H9 (cell line): ENCODE measurements at regions not wholly inside any gene's neighbourhood (a gene's known extent, or its start where the extent isn't known, plus 50 kb on each side); places are given as distances from the start of the nearest gene placed in this dataset.

Experiments used
- DNase-seq: peaks from one replicate; pipeline ENCODE4 v3.0.0-alpha.2; 2017
- H2AFZ ChIP-seq: one replicate; pipeline ENCODE4 v1.6.1; 2013; ENCODE audit warnings: mild to moderate bottlenecking, low read length, control low read depth, moderate library complexity
- H2AK5ac ChIP-seq: 2 replicates; pipeline ENCODE4 v1.6.1; 2013; ENCODE audit warnings: low read length, control low read depth, mixed read lengths; ENCODE audit not compliant: insufficient read length
- H2BK120ac ChIP-seq: one replicate; pipeline ENCODE4 v1.6.1; 2013; ENCODE audit warnings: low read depth, mild to moderate bottlenecking, low read length, control low read depth, inconsistent platforms; ENCODE audit not compliant: poor library complexity, severe bottlenecking
- H2BK12ac ChIP-seq: 2 replicates; pipeline ENCODE4 v1.6.1; 2013; ENCODE audit warnings: low read length, control low read depth, mixed read lengths, low read depth; ENCODE audit not compliant: insufficient read length
- H2BK15ac ChIP-seq: 2 replicates; pipeline ENCODE4 v1.6.1; 2013; ENCODE audit warnings: low read depth, low read length, control low read depth
- H2BK20ac ChIP-seq: one replicate; pipeline ENCODE4 v1.6.1; 2013; ENCODE audit warnings: low read depth, mild to moderate bottlenecking, low read length, control low read depth, inconsistent platforms; ENCODE audit not compliant: poor library complexity, severe bottlenecking
- H2BK5ac ChIP-seq: 2 replicates; pipeline ENCODE4 v1.6.1; 2013; ENCODE audit warnings: low read length, control low read depth, mixed read lengths; ENCODE audit not compliant: insufficient read length
- H3K14ac ChIP-seq: 2 replicates; pipeline ENCODE4 v1.6.1; 2013; ENCODE audit warnings: low read length, control low read depth; ENCODE audit not compliant: insufficient read depth
- H3K18ac ChIP-seq: 2 replicates; pipeline ENCODE4 v1.6.1; 2013; ENCODE audit warnings: low read depth, mild to moderate bottlenecking, mixed read lengths, low read length, control low read depth; ENCODE audit not compliant: insufficient read length
- H3K23ac ChIP-seq: 2 replicates; pipeline ENCODE4 v1.6.1; 2013; ENCODE audit warnings: low read length, control low read depth, mixed read lengths, low read depth; ENCODE audit not compliant: insufficient read length
- H3K23me2 ChIP-seq: 2 replicates; pipeline ENCODE4 v1.6.1; 2013; ENCODE audit warnings: low read depth, mild to moderate bottlenecking, mixed read lengths, low read length, control low read depth; ENCODE audit not compliant: insufficient read length, poor library complexity, severe bottlenecking
- H3K27ac ChIP-seq: 2 replicates; pipeline ENCODE4 v1.5.1; 2013; ENCODE audit warnings: low read length, control low read depth, mixed read lengths, low read depth; ENCODE audit not compliant: insufficient read length
- H3K27me3 ChIP-seq: 2 replicates; pipeline ENCODE4 v1.6.1; 2013; ENCODE audit warnings: low read length, control low read depth, inconsistent platforms; ENCODE audit not compliant: insufficient read depth
- H3K4ac ChIP-seq: 2 replicates; pipeline ENCODE4 v1.6.1; 2013; ENCODE audit warnings: low read depth, mild to moderate bottlenecking, control low read depth, inconsistent platforms, low read length, moderate library complexity
- H3K4me1 ChIP-seq: 2 replicates; pipeline ENCODE4 v1.6.1; 2013; ENCODE audit warnings: low read length, control low read depth, inconsistent platforms; ENCODE audit not compliant: insufficient read depth
- H3K4me2 ChIP-seq: 2 replicates; pipeline ENCODE4 v1.6.1; 2013; ENCODE audit warnings: low read length, control low read depth, mixed read lengths; ENCODE audit not compliant: insufficient read length, insufficient read depth
- H3K56ac ChIP-seq: 2 replicates; pipeline ENCODE4 v1.6.1; 2013; ENCODE audit warnings: low read depth, mild to moderate bottlenecking, mixed read lengths, low read length, control low read depth; ENCODE audit not compliant: insufficient read length
- H3K79me1 ChIP-seq: 2 replicates; pipeline ENCODE4 v1.6.1; 2013; ENCODE audit warnings: low read depth, mild to moderate bottlenecking, moderate library complexity, low read length, control low read depth, inconsistent platforms; ENCODE audit not compliant: insufficient read depth, poor library complexity, severe bottlenecking
- H3K79me2 ChIP-seq: 2 replicates; pipeline ENCODE4 v1.6.1; 2013; ENCODE audit warnings: low read length, control low read depth, inconsistent platforms; ENCODE audit not compliant: insufficient read depth
- H3K9ac ChIP-seq: 2 replicates; pipeline ENCODE4 v1.6.1; 2013; ENCODE audit warnings: low read length, control low read depth, mixed read lengths; ENCODE audit not compliant: insufficient read length; ENCODE audit errors: extremely low read depth
- H3K9me3 ChIP-seq: one replicate; pipeline ENCODE4 v1.6.1; 2013; ENCODE audit warnings: low read depth, low read length, inconsistent platforms; ENCODE audit not compliant: control insufficient read depth
- H3T11ph ChIP-seq: one replicate; pipeline ENCODE4 v1.6.1; 2013; ENCODE audit warnings: mild to moderate bottlenecking, low read length, control low read depth, inconsistent platforms
- H4K20me1 ChIP-seq: one replicate; pipeline ENCODE4 v1.6.1; 2013; ENCODE audit not compliant: control insufficient read depth, insufficient read length, insufficient read depth
- H4K5ac ChIP-seq: 2 replicates; pipeline ENCODE4 v1.6.1; 2013; ENCODE audit warnings: low read depth, mild to moderate bottlenecking, mixed read lengths, low read length, control low read depth; ENCODE audit not compliant: insufficient read length
- H4K8ac ChIP-seq: replicated peaks from 2 replicates; pipeline ENCODE4 v1.6.1; 2013; ENCODE audit warnings: low read length, control low read depth, mixed read lengths, low read depth; ENCODE audit not compliant: insufficient read length
- H4K91ac ChIP-seq: 2 replicates; pipeline ENCODE4 v1.6.1; 2013; ENCODE audit warnings: low read depth, mild to moderate bottlenecking, moderate library complexity, mixed read lengths, low read length, control low read depth; ENCODE audit not compliant: insufficient read length
- H3K27ac Mint-ChIP-seq, 3 experiments: 2 replicates in 2 of 3; 3 replicates in 1 of 3; pipeline ENCODE4 v1.8.0; 2020 to 2021; ENCODE audit warnings: mixed read lengths in 3 of 3, mild to moderate bottlenecking in 1 of 3, moderate library complexity in 1 of 3
- H3K27me3 Mint-ChIP-seq: 2 replicates; pipeline ENCODE4 v1.8.0; 2021; ENCODE audit warnings: low read depth, mild to moderate bottlenecking, moderate library complexity, mixed read lengths
- H3K36me3 Mint-ChIP-seq, 3 experiments: 2 replicates in 2 of 3; 3 replicates in 1 of 3; pipeline ENCODE4 v1.8.0; 2020 to 2021; ENCODE audit warnings: low read depth in 3 of 3, mixed read lengths in 3 of 3; ENCODE audit not compliant: insufficient read depth in 1 of 3
- H3K4me1 Mint-ChIP-seq, 2 experiments: 2 replicates each; pipeline ENCODE4 v1.8.0; 2020; ENCODE audit warnings: mixed read lengths in 2 of 2
- H3K4me3 Mint-ChIP-seq, 2 experiments: 2 replicates in 1 of 2; 3 replicates in 1 of 2; pipeline ENCODE4 v1.8.0; 2020 to 2021; ENCODE audit warnings: mild to moderate bottlenecking in 2 of 2, mixed read lengths in 2 of 2, moderate library complexity in 1 of 2
- H3K9me3 Mint-ChIP-seq, 2 experiments: 2 replicates in 1 of 2; 3 replicates in 1 of 2; pipeline ENCODE4 v1.8.0; 2020; ENCODE audit warnings: mild to moderate bottlenecking in 2 of 2, mixed read lengths in 2 of 2, moderate library complexity in 1 of 2
- WGBS: extraction: QIAGEN DNeasy Blood & Tissue Kit; methylation state at CpG from one replicate; pipeline ENCODE4 v1.1.7; 2013; ENCODE audit warnings: missing lambda C conversion rate, low lambda C conversion rate, mixed read lengths; ENCODE audit not compliant: insufficient read length; ENCODE audit errors: extremely low coverage; 5-methylcytosine and 5-hydroxymethylcytosine counted together
- TF ChIP-seq, protein P1 (sequence below): fragments of 200-600 bp; sonication (generic); conservative IDR thresholded peaks from 3 replicates; pipeline ENCODE4 v1.8.0; 2021; ENCODE audit warnings: antibody characterized with exemption, mild to moderate bottlenecking

DNA sequence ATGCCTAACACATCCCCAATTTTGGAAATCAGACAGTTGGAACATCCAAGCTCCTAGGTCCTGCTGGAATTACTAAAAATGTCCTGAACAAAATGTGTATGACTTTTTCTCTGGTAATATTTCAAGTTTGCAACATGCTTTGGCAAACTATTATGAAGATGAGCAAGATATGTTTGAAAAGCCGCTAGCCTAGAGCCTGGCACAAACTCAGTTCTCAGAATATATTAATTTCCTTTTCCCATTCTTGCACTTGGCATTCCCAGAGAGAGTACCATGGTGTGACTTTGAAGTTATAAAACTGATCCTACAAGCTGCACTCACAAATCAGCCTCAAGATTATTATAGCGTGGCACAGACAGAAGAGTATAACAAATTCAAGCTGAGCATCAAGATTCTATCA is 1031.1 kb downstream of the NTRK3 start:
- Histone ChIP-seq H4K91ac (no peak overlapping the region), H3K18ac (no peak overlapping the region), H3K27me3 (no peaks in the 10 kb centered on the region), H4K8ac (no peak overlapping the region), H3K79me1 (no peaks in the 10 kb centered on the region), H3K23ac (no peak overlapping the region), H3K27ac (no peak overlapping the region), H3K9ac (no peak overlapping the region), H3K56ac (no peak overlapping the region), H4K5ac (no peak overlapping the region), H2AK5ac (no peak overlapping the region), H3K14ac (no peak overlapping the region), H3K4me1 (no peaks in the 10 kb centered on the region), H2AFZ (no peak overlapping the region), H2BK5ac (no peak overlapping the region), H3K4me2 (no peak overlapping the region), H2BK15ac (no peak overlapping the region), H2BK20ac (no peak overlapping the region), H3K79me2 (no peaks in the 10 kb centered on the region), H2BK12ac (no peak overlapping the region), H3K23me2 (no peaks in the 10 kb centered on the region), H3T11ph (no peak overlapping the region), H4K20me1 (no peaks in the 10 kb centered on the region), H3K9me3 (no peaks in the 10 kb centered on the region), H3K4ac (no peak overlapping the region), H2BK120ac (no peak overlapping the region)
- peaks cover 0 to 3% of the 10 kb centered on the region in 2 experiments; a peak in 3 of 5 replicates for H3K9me3 Mint-ChIP-seq
- H3K4me3 Mint-ChIP-seq = no peak overlapping the region
- H3K27ac Mint-ChIP-seq = no peak overlapping the region
- TF ChIP-seq, protein P1, sequence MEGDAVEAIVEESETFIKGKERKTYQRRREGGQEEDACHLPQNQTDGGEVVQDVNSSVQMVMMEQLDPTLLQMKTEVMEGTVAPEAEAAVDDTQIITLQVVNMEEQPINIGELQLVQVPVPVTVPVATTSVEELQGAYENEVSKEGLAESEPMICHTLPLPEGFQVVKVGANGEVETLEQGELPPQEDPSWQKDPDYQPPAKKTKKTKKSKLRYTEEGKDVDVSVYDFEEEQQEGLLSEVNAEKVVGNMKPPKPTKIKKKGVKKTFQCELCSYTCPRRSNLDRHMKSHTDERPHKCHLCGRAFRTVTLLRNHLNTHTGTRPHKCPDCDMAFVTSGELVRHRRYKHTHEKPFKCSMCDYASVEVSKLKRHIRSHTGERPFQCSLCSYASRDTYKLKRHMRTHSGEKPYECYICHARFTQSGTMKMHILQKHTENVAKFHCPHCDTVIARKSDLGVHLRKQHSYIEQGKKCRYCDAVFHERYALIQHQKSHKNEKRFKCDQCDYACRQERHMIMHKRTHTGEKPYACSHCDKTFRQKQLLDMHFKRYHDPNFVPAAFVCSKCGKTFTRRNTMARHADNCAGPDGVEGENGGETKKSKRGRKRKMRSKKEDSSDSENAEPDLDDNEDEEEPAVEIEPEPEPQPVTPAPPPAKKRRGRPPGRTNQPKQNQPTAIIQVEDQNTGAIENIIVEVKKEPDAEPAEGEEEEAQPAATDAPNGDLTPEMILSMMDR = no peak
- H3K27me3 Mint-ChIP-seq = no peaks in the 10 kb centered on the region
- WGBS = no CpG with 5 or more reads among the region's 2 CpGs
- no peak for DNase-seq
- peaks cover 0 to 8% of the 10 kb centered on the region in 2 experiments; a peak in 1 of 4 replicates for H3K4me1 Mint-ChIP-seq
- no peaks in the 10 kb centered on the region for H3K36me3 Mint-ChIP-seq
